VCaP (cell line): ENCODE measurements at regions not wholly inside any gene's neighbourhood (a gene's known extent, or its start where the extent isn't known, plus 50 kb on each side); places are given as distances from the start of the nearest gene placed in this dataset.
A peak's percentile ranks its signal among the peaks of the same experiment; 100 is the strongest.

Experiments used
- H3K27ac ChIP-seq: fragments of 450-650 bp; 2 replicates; pipeline ENCODE4 v1.5.1; 2017
- CTCF ChIP-seq: fragments of 450-650 bp; conservative IDR thresholded peaks from 2 replicates; pipeline ENCODE4 v1.5.1; 2017; ENCODE audit warnings: mild to moderate bottlenecking, moderate library complexity

GRCh38 chr2:150191349-150191748, 296.1 kb downstream of the RND3 start:
- TF ChIP-seq CTCF, result no peak
- no peak overlapping the region for H3K27ac ChIP-seq

- TF ChIP-seq CTCF, result no peak
- no peak overlapping the region for H3K27ac ChIP-seq
Measured at GRCh38 chr2:150190546-150190945, 296.9 kb downstream of the RND3 start.

- H3K27ac ChIP-seq, result no peak overlapping the region
- TF ChIP-seq CTCF, result no peak
Measured at GRCh38 chr2:150188800-150189199, 298.7 kb downstream of the RND3 start.

- TF ChIP-seq CTCF, result peak; percentile 64
- no peak overlapping the region for H3K27ac ChIP-seq
Measured at GRCh38 chr2:150188177-150188576, 299.3 kb downstream of the RND3 start.

- no peak for TF ChIP-seq CTCF
Measured at GRCh38 chr2:150182566-150183235, 304.8 kb downstream of the RND3 start.

GRCh38 chr2:150178591-150178990, 308.9 kb downstream of the RND3 start:
- no peak overlapping the region for H3K27ac ChIP-seq
- TF ChIP-seq CTCF, result no peak

More at GRCh38 chr2:150182566-150183235, 304.8 kb downstream of the RND3 start:
- H3K27ac ChIP-seq, result no peak overlapping the region

- no peak overlapping the region for H3K27ac ChIP-seq
- no peak for TF ChIP-seq CTCF
Measured at GRCh38 chr2:150174971-150175421, 312.5 kb downstream of the RND3 start.
